OCI-LY1 (cell line): ENCODE measurements at regions not wholly inside any gene's neighbourhood (a gene's known extent, or its start where the extent isn't known, plus 50 kb on each side); places are given as distances from the start of the nearest gene placed in this dataset.

Experiments
- H2AFZ ChIP-seq: fragments of 200-600 bp; sonication (generic), shearing (Covaris generic); 2 replicates; pipeline ENCODE4 v1.6.0; 2014; ENCODE audit warnings: antibody characterized with exemption, mild to moderate bottlenecking, low read length
- H3F3A ChIP-seq: fragments of 200-600 bp; sonication (generic), shearing (Covaris generic); 2 replicates; pipeline ENCODE4 v1.6.0; 2014; ENCODE audit warnings: mild to moderate bottlenecking, antibody characterized with exemption, low read length, moderate library complexity; ENCODE audit not compliant: insufficient read depth
- H3K27ac ChIP-seq: fragments of 200-600 bp; sonication (generic); 2 replicates; pipeline ENCODE4 v1.5.1; 2014; ENCODE audit warnings: low read length, mixed run types, mild to moderate bottlenecking, low read depth; ENCODE audit not compliant: poor library complexity, severe bottlenecking
- H3K27me3 ChIP-seq: fragments of 200-600 bp; sonication (generic); 2 replicates; pipeline ENCODE4 v1.6.0; 2014; ENCODE audit warnings: antibody characterized with exemption, mild to moderate bottlenecking, low read length, moderate library complexity; ENCODE audit not compliant: insufficient read depth
- H3K36me3 ChIP-seq: fragments of 200-600 bp; sonication (generic); 2 replicates; pipeline ENCODE4 v1.6.1; 2014; ENCODE audit warnings: mild to moderate bottlenecking, antibody characterized with exemption, low read length, moderate library complexity, mixed read lengths; ENCODE audit not compliant: insufficient read depth
- H3K4me1 ChIP-seq: fragments of 200-600 bp; sonication (generic); 2 replicates; pipeline ENCODE4 v1.5.1; 2014; ENCODE audit warnings: mild to moderate bottlenecking, low read length, moderate library complexity; ENCODE audit not compliant: insufficient read depth, severe bottlenecking
- H3K4me2 ChIP-seq: fragments of 200-600 bp; sonication (generic), shearing (Covaris generic); 2 replicates; pipeline ENCODE4 v1.6.1; 2014; ENCODE audit warnings: low read length
- H3K4me3 ChIP-seq: fragments of 200-600 bp; sonication (generic); 2 replicates; pipeline ENCODE4 v1.5.1; 2014; ENCODE audit warnings: low read length, low read depth, mild to moderate bottlenecking, mixed read lengths; ENCODE audit not compliant: poor library complexity, severe bottlenecking
- H3K79me2 ChIP-seq: fragments of 200-600 bp; shearing (Covaris generic); 2 replicates; pipeline ENCODE4 v1.6.1; 2016; ENCODE audit warnings: mixed run types, low read length, mixed read lengths; ENCODE audit not compliant: insufficient read depth
- H3K9ac ChIP-seq: fragments of 200-600 bp; sonication (generic), shearing (Covaris generic); 2 replicates; pipeline ENCODE4 v1.6.1; 2014; ENCODE audit warnings: mild to moderate bottlenecking, low read length, mixed read lengths
- H3K9me2 ChIP-seq: fragments of 200-600 bp; sonication (generic), shearing (Covaris generic); 2 replicates; pipeline ENCODE4 v1.6.1; 2014; ENCODE audit warnings: low read depth, mild to moderate bottlenecking, low read length, mixed read lengths
- H3K9me3 ChIP-seq: fragments of 200-600 bp; shearing (Covaris generic); 2 replicates; pipeline ENCODE4 v1.6.1; 2014; ENCODE audit warnings: low read length, mixed read lengths
- H4K20me1 ChIP-seq: fragments of 200-600 bp; sonication (generic), shearing (Covaris generic); 2 replicates; pipeline ENCODE4 v1.6.0; 2016; ENCODE audit warnings: mild to moderate bottlenecking, low read length; ENCODE audit not compliant: insufficient read depth
- CTCF ChIP-seq: fragments of 200-600 bp; sonication (generic), shearing (Covaris generic); IDR thresholded peaks from 2 replicates; pipeline ENCODE4 v1.5.1; 2017; ENCODE audit warnings: mild to moderate bottlenecking, antibody characterized with exemption, low read length, moderate library complexity, mixed read lengths
- EZH2 ChIP-seq: fragments of 200-600 bp; sonication (generic), shearing (Covaris generic); IDR thresholded peaks from 2 replicates; pipeline ENCODE4 v1.8.0; 2017; ENCODE audit warnings: borderline replicate concordance, mixed run types, mild to moderate bottlenecking, antibody characterized with exemption, low read length, moderate library complexity, mixed read lengths

GRCh38 chr11:8315463-8315862 lies 51.8 kb upstream of the LMO1 start:
- H3K27ac ChIP-seq = no peak overlapping the region
- H3K9ac ChIP-seq = no peak overlapping the region
- no peaks in the 10 kb centered on the region for H4K20me1 ChIP-seq
- H3K9me3 ChIP-seq = no peaks in the 10 kb centered on the region
- no peaks in the 10 kb centered on the region for H3K9me2 ChIP-seq
- no peak overlapping the region for H3K4me2 ChIP-seq
- no peaks in the 10 kb centered on the region for H3F3A ChIP-seq
- no peaks in the 10 kb centered on the region for H3K36me3 ChIP-seq
- no peaks in the 10 kb centered on the region for H3K27me3 ChIP-seq
- H3K79me2 ChIP-seq = no peaks in the 10 kb centered on the region
- H3K4me1 ChIP-seq = no peaks in the 10 kb centered on the region
- TF ChIP-seq EZH2 (no peak), CTCF (no peak)
- H2AFZ ChIP-seq = no peak overlapping the region
- H3K4me3 ChIP-seq = no peak overlapping the region

GRCh38 chr11:8314916-8315315 lies 51.2 kb upstream of the LMO1 start:
- H3K4me3 ChIP-seq = no peak overlapping the region
- no peaks in the 10 kb centered on the region for H3K36me3 ChIP-seq
- H4K20me1 ChIP-seq = no peaks in the 10 kb centered on the region
- no peak overlapping the region for H3K9ac ChIP-seq
- no peak for TF ChIP-seq CTCF
- no peak for TF ChIP-seq EZH2
- H3K27ac ChIP-seq = no peak overlapping the region
- H3K9me3 ChIP-seq = no peaks in the 10 kb centered on the region
- H3K79me2 ChIP-seq = no peaks in the 10 kb centered on the region
- no peaks in the 10 kb centered on the region for H3F3A ChIP-seq
- no peaks in the 10 kb centered on the region for H3K4me1 ChIP-seq
- H2AFZ ChIP-seq = no peak overlapping the region
- no peaks in the 10 kb centered on the region for H3K27me3 ChIP-seq
- H3K9me2 ChIP-seq = no peaks in the 10 kb centered on the region
- H3K4me2 ChIP-seq = no peak overlapping the region

GRCh38 chr11:8313504-8314090 lies 49.9 kb upstream of the LMO1 start:
- no peaks in the 10 kb centered on the region for H3K9me2 ChIP-seq
- TF ChIP-seq CTCF (no peak), EZH2 (no peak)
- no peaks in the 10 kb centered on the region for H3K79me2 ChIP-seq
- H3K4me3 ChIP-seq = no peak overlapping the region
- no peak overlapping the region for H2AFZ ChIP-seq
- H3K4me1 ChIP-seq = no peaks in the 10 kb centered on the region
- no peak overlapping the region for H3K9ac ChIP-seq
- H3K4me2 ChIP-seq = no peak overlapping the region
- no peaks in the 10 kb centered on the region for H3K27me3 ChIP-seq
- H3F3A ChIP-seq = no peaks in the 10 kb centered on the region
- no peaks in the 10 kb centered on the region for H4K20me1 ChIP-seq
- H3K9me3 ChIP-seq = no peaks in the 10 kb centered on the region
- no peaks in the 10 kb centered on the region for H3K36me3 ChIP-seq
- no peak overlapping the region for H3K27ac ChIP-seq
